ENCODE measurements at regions not wholly inside any gene's neighbourhood (a gene's known extent, or its start where the extent isn't known, plus 50 kb on each side); places are given as distances from the start of the nearest gene placed in this dataset.

DNA sequence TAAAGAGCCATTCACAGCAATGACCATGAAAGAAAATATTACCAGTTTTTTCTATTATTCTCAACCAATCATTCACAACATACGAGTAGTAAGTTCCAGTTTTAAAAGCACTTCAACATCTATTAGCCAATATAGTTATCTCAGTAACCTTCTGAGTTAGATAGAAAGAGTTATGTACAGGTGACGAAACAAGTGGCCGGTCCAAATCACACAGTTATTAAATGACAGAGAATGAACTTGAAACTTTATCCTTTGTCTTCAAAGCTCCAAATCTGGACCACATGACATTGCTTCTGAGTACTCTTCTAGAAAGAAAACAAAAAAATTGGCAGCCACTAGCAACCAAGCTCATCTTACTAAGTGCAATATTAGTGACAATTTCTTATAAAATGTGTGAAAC is 393.8 kb downstream of the OMA1 start:
- TF ChIP-seq REST (IDR thresholded peaks at IDR 0.05; ENCODE audit: low read depth) = no peak
- no peak for TF ChIP-seq ZBTB7A (IDR thresholded peaks at IDR 0.05; ENCODE audit: low read depth)
- no peak for TF ChIP-seq TCF12 (IDR thresholded peaks at IDR 0.05; ENCODE audit: low read depth)
- TF ChIP-seq RAD21 (IDR thresholded peaks at IDR 0.05; ENCODE audit: low read depth) = no peak
- TF ChIP-seq YY1 (IDR thresholded peaks at IDR 0.05; ENCODE audit: low read depth) = no peak
- TF ChIP-seq EGR1 (IDR thresholded peaks at IDR 0.05) = no peak
- TF ChIP-seq TEAD4 (IDR thresholded peaks at IDR 0.05) = no peak
- no peak for TF ChIP-seq EP300 (IDR thresholded peaks at IDR 0.05; ENCODE audit: borderline replicate concordance)
- TF ChIP-seq USF1 (IDR thresholded peaks at IDR 0.05) = no peak
- no peak for TF ChIP-seq TAF1 (IDR thresholded peaks at IDR 0.05; ENCODE audit: low read depth)

All from Ishikawa (cell line).